Tibial nerve (tissue), 4 donors: ENCODE measurements at regions not wholly inside any gene's neighbourhood (a gene's known extent, or its start where the extent isn't known, plus 50 kb on each side); places are given as distances from the start of the nearest gene placed in this dataset.

Experiments
- CTCF ChIP-seq, 5 experiments: fragments of 200-600 bp in 3 of 5; fragments of 450-650 bp in 2 of 5; sonication (generic) in 3 of 5; IDR thresholded peaks; one replicate each; pipeline ENCODE4 v1.5.1; 2016 to 2019; ENCODE audit warnings: antibody characterized with exemption in 5 of 5, mild to moderate bottlenecking in 3 of 5, moderate library complexity in 2 of 5
- EP300 ChIP-seq, 2 donors: sonication (generic); formaldehyde crosslinking; IDR thresholded peaks; one replicate each; pipeline ENCODE4 v1.6.1; 2017; ENCODE audit warnings: antibody characterized with exemption in 2 of 2, mild to moderate bottlenecking in 1 of 2

GRCh38 chr20:61045091-61045490 is 207.0 kb upstream of the CDH4 start:
- TF ChIP-seq CTCF (IDR thresholded peaks at IDR 0.05) (no peak), EP300 (IDR thresholded peaks at IDR 0.05) (no peak)
